DMS 273 treated with DMSO at 0.1 percent for 48 hours (cell line): ENCODE measurements at regions not wholly inside any gene's neighbourhood (a gene's known extent, or its start where the extent isn't known, plus 50 kb on each side); places are given as distances from the start of the nearest gene placed in this dataset.
"Not testable (repeated sequence)": the region's sequence is repeated elsewhere in the genome, so short reads cannot be mapped to it uniquely, and the experiment has no call there.

ENCODE experiments used
- DNase-seq: peaks from one replicate; lab custom pipeline; 2025; lab: John Stamatoyannopoulos, UW

- no peak for DNase-seq
Measured at GRCh38 chr12:46490635-46491034, 118.1 kb upstream of the SLC38A2 start.

GRCh38 chr12:46489951-46490388, 117.4 kb upstream of the SLC38A2 start:
- no peak for DNase-seq

- no peak for DNase-seq
Measured at GRCh38 chr12:46487567-46488131, 115.1 kb upstream of the SLC38A2 start.

- DNase-seq, result no peak
Measured at GRCh38 chr12:46486588-46486987, 114.0 kb upstream of the SLC38A2 start.

- DNase-seq, result no peak
Measured at GRCh38 chr12:46485853-46486252, 113.3 kb upstream of the SLC38A2 start.

GRCh38 chr12:46484396-46485061, 112.0 kb upstream of the SLC38A2 start:
- no peak for DNase-seq

- DNase-seq, result no peak
Measured at GRCh38 chr12:46483572-46484395, 111.2 kb upstream of the SLC38A2 start.

GRCh38 chr12:46480724-46481123, 108.2 kb upstream of the SLC38A2 start:
- no peak for DNase-seq

GRCh38 chr12:46480316-46480715, 107.7 kb upstream of the SLC38A2 start:
- no peak for DNase-seq

GRCh38 chr12:46478123-46478522, 105.5 kb upstream of the SLC38A2 start:
- DNase-seq, result no peak

GRCh38 chr12:46477541-46477940, 105.0 kb upstream of the SLC38A2 start:
- DNase-seq, result no peak

GRCh38 chr12:46475972-46476645, 103.5 kb upstream of the SLC38A2 start:
- no peak for DNase-seq

GRCh38 chr12:46474385-46474784, 101.8 kb upstream of the SLC38A2 start:
- not testable (repeated sequence) for DNase-seq

GRCh38 chr12:46473634-46474329, 101.2 kb upstream of the SLC38A2 start:
- no peak for DNase-seq

- DNase-seq, result no peak
Measured at GRCh38 chr12:46472893-46473633, 100.5 kb upstream of the SLC38A2 start.

GRCh38 chr12:46472144-46472705, 99.7 kb upstream of the SLC38A2 start:
- DNase-seq, result no peak

- no peak for DNase-seq
Measured at GRCh38 chr12:46471404-46471803, 98.8 kb upstream of the SLC38A2 start.

- no peak for DNase-seq
Measured at GRCh38 chr12:46470975-46471374, 98.4 kb upstream of the SLC38A2 start.

- no peak for DNase-seq
Measured at GRCh38 chr12:46470036-46470627, 97.6 kb upstream of the SLC38A2 start.

- no peak for DNase-seq
Measured at GRCh38 chr12:46468813-46469212, 96.2 kb upstream of the SLC38A2 start.
